PFSK-1 (cell line): ENCODE measurements at regions not wholly inside any gene's neighbourhood (a gene's known extent, or its start where the extent isn't known, plus 50 kb on each side); places are given as distances from the start of the nearest gene placed in this dataset.

Experiments
- FOXP2 ChIP-seq: optimal IDR thresholded peaks from 2 replicates; pipeline ENCODE3; 2011; ENCODE audit warnings: borderline replicate concordance, control low read depth, inconsistent platforms; ENCODE audit not compliant: insufficient read depth; ENCODE audit errors: extremely low read length, extremely low read depth
- POLR2AphosphoS5 ChIP-seq: IDR thresholded peaks from 2 replicates; pipeline ENCODE4 v1.6.1; 2012; ENCODE audit warnings: low read depth, mild to moderate bottlenecking, control low read depth, low read length, moderate library complexity
- SIN3A ChIP-seq: IDR thresholded peaks from 2 replicates; pipeline ENCODE4 v1.6.1; 2012; ENCODE audit warnings: mild to moderate bottlenecking, low read length, moderate library complexity, borderline replicate concordance; ENCODE audit not compliant: insufficient read depth
- TAF1 ChIP-seq: IDR thresholded peaks from 2 replicates; pipeline ENCODE4 v1.6.1; 2012; ENCODE audit warnings: low read length, control low read depth, borderline replicate concordance; ENCODE audit not compliant: insufficient read depth
- TF ChIP-seq, protein P1 (sequence below), 2 experiments: IDR thresholded peaks; 2 replicates each; pipeline versions ENCODE4 v1.6.1 to v1.8.0; 2011 to 2012; ENCODE audit warnings: low read depth in 2 of 2, low read length in 2 of 2, control low read depth in 1 of 2, inconsistent platforms in 1 of 2, mild to moderate bottlenecking in 1 of 2, moderate library complexity in 1 of 2; ENCODE audit not compliant: insufficient read depth in 1 of 2

DNA sequence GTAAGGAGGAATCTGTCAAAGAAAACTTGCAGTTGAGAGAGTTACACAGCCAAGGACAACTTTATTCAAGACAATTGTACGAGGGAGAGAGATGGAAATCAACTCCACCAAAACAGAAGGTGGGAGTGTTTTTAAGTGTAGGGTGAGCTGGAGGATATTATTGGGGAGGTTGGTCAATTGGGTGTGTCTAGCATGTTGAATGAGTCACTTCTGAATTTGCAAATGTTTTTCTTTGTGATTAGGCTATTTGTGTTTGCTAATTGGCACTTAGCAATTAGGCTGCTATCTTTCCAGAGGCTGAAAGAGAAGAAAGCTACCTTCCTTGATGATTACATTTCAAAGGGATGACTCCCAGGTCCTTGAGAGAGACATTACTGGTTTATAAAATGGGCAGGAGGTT lies 441.1 kb downstream of the MEI4 start:
- no peak for TF ChIP-seq TAF1
- TF ChIP-seq FOXP2 = no peak
- TF ChIP-seq, protein P1, sequence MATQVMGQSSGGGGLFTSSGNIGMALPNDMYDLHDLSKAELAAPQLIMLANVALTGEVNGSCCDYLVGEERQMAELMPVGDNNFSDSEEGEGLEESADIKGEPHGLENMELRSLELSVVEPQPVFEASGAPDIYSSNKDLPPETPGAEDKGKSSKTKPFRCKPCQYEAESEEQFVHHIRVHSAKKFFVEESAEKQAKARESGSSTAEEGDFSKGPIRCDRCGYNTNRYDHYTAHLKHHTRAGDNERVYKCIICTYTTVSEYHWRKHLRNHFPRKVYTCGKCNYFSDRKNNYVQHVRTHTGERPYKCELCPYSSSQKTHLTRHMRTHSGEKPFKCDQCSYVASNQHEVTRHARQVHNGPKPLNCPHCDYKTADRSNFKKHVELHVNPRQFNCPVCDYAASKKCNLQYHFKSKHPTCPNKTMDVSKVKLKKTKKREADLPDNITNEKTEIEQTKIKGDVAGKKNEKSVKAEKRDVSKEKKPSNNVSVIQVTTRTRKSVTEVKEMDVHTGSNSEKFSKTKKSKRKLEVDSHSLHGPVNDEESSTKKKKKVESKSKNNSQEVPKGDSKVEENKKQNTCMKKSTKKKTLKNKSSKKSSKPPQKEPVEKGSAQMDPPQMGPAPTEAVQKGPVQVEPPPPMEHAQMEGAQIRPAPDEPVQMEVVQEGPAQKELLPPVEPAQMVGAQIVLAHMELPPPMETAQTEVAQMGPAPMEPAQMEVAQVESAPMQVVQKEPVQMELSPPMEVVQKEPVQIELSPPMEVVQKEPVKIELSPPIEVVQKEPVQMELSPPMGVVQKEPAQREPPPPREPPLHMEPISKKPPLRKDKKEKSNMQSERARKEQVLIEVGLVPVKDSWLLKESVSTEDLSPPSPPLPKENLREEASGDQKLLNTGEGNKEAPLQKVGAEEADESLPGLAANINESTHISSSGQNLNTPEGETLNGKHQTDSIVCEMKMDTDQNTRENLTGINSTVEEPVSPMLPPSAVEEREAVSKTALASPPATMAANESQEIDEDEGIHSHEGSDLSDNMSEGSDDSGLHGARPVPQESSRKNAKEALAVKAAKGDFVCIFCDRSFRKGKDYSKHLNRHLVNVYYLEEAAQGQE (IDR thresholded peaks at IDR 0.05; ENCODE audit: insufficient read depth in 1 of 2, low read depth in 2 of 2, low read length in 2 of 2) = no peak
- no peak for TF ChIP-seq POLR2AphosphoS5
- TF ChIP-seq SIN3A = no peak

DNA sequence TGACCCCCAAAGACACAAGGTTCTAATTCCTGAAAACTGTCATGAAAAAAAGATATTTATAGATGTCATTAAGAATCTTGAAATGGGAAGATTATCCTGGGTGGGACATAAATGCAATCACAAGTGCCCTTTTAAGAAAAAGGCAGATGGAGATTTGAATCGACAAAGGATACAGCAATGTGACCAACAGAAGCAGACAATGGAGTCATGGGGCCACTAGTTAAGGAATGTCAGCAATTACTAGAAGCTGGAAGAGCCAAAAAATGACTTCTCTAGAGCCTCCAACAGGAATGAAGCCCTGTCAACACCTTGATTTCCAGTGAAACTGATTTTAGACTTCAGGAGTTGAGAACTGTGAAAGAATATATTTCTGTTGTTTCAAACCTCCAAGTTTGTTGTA lies 448.5 kb downstream of the MEI4 start:
- TF ChIP-seq TAF1 (no peak), POLR2AphosphoS5 (no peak), FOXP2 (no peak), SIN3A (no peak)
- TF ChIP-seq, protein P1 (IDR thresholded peaks at IDR 0.05; ENCODE audit: insufficient read depth in 1 of 2, low read depth in 2 of 2, low read length in 2 of 2) = no peak

DNA sequence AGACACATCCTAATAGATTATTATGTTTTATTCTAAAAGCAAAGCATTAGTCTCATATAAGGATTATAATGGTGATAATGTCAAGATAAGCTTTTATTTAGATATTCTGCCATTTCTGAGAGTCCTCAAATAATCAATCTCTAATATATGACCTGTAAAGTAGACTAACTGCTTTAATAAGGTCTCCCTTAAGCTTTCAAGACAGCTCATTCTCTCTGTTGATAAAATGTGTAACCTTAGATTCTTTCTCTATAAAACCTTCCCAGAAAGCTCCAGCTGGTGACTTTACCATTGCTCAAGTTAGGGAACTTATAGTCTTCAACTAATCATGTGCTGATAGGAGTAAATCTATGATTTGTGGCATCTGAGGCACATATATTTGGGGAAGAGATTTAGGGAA lies 457.8 kb downstream of the MEI4 start:
- TF ChIP-seq SIN3A = no peak
- no peak for TF ChIP-seq FOXP2
- no peak for TF ChIP-seq POLR2AphosphoS5
- no peak for TF ChIP-seq TAF1
- TF ChIP-seq, protein P1 (IDR thresholded peaks at IDR 0.05; ENCODE audit: insufficient read depth in 1 of 2, low read depth in 2 of 2, low read length in 2 of 2) = no peak

DNA sequence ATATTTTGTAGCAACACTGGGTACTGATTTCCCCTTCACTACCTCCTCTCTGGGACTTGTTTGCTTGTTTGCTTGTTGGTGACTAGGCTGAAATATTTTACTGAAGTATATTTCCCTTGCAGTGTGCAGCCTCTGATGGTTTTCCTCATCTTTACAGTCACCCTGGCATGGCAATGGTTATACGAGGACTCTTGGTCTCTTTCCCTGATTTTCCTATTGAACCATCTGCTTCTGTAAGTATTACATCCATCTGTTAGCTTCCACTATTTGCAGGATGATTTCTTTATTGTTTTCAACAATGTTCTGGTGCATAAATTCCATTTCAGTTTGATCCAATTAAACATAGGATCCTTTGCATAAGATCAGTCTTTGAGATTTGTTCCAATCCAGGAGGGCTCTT lies 465.1 kb downstream of the MEI4 start:
- TF ChIP-seq, protein P1 (IDR thresholded peaks at IDR 0.05; ENCODE audit: insufficient read depth in 1 of 2, low read depth in 2 of 2, low read length in 2 of 2) = no peak
- TF ChIP-seq FOXP2 (no peak), POLR2AphosphoS5 (no peak), TAF1 (no peak), SIN3A (no peak)

DNA sequence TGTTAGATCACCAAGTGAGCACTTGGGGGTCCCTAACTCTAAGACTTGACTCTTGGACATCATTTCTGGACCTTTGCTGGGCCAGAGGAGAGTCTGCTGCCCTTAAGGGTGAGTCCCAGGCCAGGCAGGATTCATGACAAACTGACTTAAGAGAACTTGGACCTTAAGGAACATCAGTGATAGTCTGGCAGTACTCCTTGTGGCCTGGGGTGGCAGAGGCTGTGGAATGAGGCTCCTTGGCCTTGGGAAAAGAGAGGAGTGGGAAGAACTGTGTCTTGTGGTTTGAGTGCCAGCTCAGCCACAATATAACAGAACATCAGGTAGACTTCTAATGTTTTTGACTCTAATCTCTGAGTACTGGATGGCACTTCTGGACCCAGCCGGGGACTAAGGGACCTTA lies 478.7 kb downstream of the MEI4 start:
- no peak for TF ChIP-seq TAF1
- TF ChIP-seq, protein P1 (IDR thresholded peaks at IDR 0.05; ENCODE audit: insufficient read depth in 1 of 2, low read depth in 2 of 2, low read length in 2 of 2) = no peak
- no peak for TF ChIP-seq POLR2AphosphoS5
- TF ChIP-seq SIN3A = no peak
- TF ChIP-seq FOXP2 = no peak
